NCI-H345 treated with DMSO at 0.1 percent for 48 hours (cell line): ENCODE measurements at regions not wholly inside any gene's neighbourhood (a gene's known extent, or its start where the extent isn't known, plus 50 kb on each side); places are given as distances from the start of the nearest gene placed in this dataset.
"Not testable (repeated sequence)": the region's sequence is repeated elsewhere in the genome, so short reads cannot be mapped to it uniquely, and the experiment has no call there.

Source experiments
- DNase-seq: peaks from one replicate; lab custom pipeline; 2025; ENCODE audit not compliant: unreplicated experiment; lab: John Stamatoyannopoulos, UW

DNA sequence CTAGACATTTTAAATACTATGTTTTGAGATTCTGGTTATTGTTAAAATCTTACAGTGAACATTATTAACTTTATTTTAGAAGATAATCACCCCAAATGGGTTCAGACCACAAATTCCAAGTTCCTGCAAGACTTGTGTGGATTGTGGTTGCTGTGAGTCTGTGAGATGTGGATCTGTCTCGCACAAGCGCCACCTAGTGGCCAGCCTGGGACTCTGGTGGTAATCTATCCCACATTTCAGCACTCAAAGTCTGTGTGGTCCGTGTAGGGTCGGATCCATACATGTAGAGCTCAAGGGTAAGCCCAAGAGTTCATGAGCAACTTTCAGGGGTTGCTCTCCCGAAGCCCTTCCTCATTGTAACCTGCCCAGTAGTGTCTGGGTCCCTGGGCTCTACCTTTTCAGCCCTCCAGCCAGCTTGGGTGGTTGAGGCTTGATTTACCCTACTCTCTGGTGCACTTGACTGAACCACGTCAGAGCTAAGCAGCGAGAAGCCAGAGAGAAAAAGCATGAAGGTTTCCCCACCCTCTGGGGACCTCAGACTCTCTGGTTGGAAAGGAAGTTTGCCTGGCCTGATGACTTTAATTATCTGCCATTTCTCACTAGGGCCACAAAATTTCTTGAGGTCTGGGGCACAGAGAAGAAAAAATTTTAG lies 129.2 kb downstream of the ARHGAP11B start:
- DNase-seq = not testable (repeated sequence)

DNA sequence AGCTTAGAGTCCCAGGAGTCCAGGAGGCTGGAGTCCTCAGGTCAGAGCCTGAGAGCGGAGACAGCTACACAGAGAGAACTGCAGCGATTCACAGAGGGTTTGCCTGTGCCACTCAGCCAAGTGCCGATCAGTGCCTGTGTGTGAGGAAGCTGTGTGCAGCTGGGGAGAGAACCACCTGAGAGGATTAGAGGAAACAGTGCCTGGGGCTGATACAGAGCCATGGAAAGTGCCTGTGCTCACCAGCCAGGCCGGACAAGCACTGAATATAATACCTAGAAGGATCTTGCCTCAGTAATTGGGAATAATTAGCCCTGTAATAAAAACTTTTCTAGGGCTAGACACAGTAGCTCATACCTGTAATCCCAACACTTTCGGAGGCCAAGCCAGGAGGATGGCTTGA lies 134.7 kb downstream of the ARHGAP11B start:
- not testable (repeated sequence) for DNase-seq

DNA sequence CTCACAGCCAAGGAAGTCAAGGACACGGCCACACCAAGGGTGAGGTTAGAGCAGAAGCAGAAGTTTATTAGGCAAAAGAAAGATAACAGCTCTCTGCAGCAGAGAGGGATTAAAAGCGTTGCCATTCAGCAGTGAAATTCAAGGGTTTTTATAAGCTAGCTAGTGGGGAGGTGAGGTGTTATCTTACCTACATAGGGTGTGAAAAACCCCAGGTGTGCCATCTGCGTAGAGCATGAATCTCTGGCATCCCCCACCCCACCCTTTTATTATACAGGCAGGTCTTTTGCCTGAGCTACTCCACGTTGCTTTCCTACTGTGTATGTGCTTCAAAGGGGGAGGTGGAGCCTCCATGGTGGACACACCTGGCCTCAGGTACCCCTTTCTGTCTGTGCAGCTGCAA lies 135.4 kb downstream of the ARHGAP11B start:
- DNase-seq = not testable (repeated sequence)

DNA sequence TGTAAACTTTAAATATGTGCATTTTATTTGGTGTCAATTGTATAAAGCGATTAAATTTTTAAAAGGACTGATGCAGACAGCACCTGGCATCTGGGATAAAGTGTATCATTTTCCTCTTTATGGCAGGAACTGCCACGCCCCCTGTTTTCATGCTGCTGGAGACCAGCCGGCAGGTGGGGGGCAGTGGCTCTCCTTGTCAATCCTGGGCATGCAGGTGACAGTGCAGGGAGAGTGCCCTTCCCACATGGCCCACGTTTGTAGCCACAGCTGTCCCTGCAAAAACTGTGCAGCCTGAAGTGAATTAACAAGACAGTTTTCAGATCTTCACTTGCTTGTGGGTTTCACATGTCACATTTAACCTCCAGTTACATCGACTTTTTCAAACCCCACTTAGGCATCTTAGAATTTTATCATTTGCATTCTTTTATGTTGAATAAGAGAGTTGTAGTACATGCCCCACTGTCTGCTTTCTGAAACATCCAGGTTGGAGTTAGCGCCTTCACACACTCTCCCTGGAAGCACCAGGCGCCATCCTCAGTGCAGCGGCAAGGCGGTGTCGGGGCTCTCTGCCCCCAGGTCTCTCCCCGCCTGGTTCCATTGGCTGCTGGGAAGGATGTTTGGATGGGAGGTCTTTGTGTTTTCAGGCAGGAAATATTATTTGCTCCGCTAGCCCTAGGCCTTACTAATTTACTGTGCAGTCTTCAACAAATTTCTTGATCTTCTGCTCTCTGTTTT lies 134.2 kb upstream of the FAN1 start:
- DNase-seq = not testable (repeated sequence)

DNA sequence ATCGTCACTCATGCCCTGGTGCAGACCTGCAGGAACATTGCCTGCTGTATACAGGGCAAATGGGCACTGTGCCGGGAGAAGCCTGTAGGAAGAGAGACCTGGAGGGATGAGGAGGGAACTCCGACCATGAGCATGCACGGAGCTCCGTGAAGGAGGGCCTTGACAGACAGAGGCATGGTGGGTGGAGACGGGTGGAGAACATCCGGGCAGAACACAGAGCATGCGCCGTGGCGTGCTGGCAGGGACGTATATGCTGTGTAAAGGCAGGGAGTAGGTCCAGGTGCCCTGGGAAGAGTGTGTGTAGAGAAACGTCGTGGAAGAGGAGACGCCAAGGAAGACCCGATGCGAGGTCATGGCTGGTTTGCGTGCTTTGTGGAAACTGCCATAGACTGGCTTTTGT lies 133.0 kb upstream of the FAN1 start:
- no peak for DNase-seq

DNA sequence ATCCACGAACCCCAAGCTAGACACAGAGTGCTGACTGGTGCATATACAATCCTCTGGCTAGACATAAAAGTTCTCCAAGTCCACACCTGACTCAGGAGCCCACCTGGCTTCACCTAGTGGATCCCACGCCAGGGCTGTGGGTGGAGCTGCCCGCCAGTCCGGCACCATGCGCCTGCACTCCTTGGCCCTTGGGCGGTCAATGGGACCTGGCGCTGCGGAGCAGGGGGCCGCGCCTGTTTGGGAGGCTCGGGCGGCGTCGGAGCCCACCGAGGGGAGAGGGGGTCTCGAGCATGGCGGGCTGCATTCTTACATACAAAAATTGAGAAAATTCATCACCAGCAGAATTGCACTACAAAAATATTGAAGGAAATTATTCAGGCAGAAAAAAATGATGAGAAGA lies 120.7 kb upstream of the FAN1 start:
- DNase-seq = no peak

DNA sequence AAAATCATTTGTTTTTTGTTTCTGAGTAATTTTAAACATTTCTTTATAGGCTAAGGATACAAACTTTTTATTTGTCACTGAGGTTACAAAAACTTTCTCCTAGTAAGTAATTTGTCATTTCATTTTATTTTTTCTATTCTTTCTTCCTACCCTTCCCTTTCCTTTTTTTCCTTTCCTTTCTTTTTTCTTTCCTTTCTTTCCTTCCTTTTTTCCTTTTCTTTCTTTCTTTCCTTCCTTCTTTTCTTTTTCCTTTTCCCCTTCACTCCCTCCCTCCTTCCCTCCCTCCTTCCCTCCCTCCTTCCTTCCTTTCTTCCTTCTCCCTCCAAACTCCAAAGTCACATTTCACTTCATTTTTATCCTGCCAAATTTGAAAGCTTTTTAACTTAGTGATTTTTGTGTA lies 115.1 kb upstream of the FAN1 start:
- DNase-seq = no peak

DNA sequence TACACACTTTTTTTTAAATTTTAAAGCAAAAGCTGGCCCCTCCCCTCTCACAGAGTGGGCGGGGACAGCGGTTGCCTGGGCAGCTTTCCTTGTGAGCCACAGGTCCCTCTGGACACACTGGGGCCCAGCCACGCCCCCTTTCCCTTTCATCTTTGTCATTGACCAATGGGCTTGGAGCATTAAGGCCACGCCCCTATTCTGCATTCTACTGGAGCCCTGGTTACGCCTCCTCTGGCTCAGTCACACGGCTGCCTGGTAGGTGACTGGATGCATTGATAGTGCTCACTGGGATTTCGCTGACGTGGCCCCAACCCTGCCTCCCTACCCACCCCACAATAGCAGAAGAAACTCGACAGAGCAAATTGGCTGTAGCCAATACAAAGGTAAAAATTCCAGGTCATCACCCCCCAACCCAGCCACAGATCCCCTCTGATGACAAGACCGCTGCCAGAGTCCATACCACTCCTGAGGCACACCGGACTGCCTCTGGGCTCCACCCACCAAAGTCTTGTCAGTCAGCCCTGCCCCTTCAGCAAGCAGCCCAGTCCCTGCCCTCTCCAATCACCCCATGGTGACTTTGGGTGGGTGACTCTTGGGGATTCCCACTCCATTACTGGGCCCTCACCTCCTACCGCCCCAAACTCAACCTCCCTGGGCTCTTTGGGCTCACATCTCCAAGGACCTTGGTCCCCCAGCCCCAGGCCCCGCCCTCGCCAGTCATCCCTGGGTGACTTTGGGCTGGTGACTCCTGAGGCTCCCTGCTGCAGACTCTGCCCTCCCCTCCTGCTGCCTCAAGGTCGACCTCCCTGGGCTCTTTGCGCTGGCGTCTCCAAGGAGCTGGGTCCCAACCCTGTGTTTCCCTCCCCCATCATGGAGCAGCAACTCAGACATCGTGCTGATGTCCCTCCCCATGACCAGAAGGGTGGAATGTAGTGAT lies 112.2 kb upstream of the FAN1 start:
- DNase-seq = no peak

DNA sequence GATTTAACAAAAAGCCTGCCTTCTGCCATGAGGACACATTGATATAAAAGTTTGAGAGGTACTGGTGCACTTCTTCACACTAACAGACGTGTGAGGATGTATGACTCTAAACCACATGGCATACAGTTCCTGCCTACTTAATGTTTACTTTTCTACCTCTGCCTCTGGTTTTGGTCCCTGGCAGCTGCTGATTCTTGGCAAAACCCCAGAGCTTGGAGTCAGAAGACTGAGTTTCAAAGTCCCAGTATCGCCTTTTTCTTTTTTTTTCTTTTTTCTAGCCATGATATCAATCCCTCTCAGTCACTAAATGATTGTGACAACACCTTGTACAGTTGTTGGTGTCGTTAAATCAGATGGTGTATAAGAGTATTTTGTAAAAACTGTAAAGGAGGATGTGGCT lies 110.9 kb upstream of the FAN1 start:
- DNase-seq = not testable (repeated sequence)

DNA sequence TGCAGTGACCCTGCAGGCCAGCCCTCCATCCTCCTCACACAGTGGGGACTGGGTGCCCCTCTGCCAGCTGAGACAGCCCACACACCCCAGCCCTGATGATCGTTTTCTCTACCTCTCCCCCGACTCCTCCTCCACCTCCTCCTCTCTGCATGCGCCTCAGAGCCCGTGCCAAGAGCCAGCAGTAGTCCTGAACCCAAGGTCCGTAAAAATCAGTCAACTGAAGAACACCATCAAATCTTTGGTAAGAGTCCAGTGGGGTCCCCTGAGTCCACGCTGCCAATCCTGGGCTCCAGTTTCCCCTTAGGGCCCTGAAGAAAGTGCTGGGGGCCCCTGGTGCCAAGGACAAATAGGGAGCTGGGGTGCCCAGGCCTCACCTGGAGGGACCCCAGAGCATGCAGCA lies 109.3 kb upstream of the FAN1 start:
- no peak for DNase-seq

DNA sequence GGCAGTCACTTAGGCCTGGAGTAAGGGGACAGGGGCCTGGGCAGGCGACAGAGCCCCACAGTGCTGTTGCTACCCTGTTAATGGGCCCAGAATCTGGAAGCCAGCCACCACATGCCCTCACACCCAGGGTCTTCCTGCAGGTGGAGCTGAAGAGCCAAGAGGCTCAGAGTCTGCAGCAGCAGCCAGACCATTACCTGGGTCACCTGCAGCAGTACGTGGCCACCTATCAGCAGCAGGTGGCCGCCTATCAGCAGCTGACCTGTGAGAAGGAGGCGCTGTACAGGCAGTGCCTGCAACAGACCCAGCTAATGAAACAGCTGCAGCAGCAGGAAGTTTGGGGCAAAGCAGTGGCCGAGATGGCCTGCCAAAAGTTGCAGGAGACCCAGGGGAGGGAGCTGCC lies 104.2 kb upstream of the FAN1 start:
- DNase-seq = not testable (repeated sequence)

DNA sequence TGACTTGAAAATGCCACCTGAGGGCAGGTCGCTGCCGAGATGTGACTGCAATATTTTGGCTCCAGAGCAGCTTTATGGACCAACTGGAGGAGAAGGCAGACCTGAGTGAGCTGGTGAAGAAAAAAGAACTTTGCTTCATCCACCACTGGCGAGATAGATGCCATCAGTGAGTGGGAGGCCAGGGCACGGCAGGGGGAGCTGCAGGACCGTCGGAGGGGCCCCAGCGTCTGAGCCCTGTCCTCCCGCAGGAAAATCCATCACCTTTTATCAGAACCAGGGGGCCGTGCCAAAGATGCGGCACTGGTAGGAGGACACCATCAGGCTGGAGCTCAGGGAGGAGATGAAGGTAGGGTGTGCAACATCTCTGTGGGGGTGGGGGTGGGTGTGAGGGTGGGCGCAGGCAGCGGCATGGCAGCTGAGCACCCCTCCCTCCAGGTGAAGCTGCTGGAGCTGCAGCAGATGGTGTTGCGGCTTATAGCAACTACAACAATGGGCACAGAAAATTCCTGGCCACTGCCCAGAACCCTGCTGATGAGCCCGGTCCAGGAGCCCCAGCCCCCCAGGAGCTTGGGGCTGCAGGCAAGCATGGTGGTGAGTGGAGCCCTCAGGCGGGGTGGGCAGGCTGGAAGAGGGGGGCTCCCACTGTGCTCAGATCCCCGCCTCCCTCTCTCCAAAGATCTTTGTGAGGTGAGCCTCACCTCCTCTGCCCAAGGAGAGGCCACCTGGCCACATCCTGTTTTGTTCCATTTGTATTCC lies 102.4 kb upstream of the FAN1 start:
- peak; percentile 57 for DNase-seq

DNA sequence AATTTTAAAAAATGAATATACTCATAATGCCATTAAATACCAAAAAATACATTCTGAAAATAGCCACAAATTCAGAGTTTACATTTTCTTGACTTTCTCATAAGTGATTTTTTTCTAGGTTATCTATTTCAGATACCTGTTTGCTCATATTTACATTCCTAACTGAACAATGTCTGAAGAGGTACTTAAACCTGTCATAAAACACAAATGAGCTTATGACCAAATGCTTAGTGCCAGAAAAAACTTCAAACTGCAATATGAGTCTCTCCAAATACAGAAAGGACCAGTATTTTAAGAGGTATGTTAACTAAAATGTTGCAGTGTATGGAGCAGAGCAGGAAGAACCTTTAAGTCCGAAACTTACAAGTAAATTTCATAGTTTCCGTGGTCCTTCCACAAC lies 101.7 kb upstream of the FAN1 start:
- DNase-seq = not testable (repeated sequence)

DNA sequence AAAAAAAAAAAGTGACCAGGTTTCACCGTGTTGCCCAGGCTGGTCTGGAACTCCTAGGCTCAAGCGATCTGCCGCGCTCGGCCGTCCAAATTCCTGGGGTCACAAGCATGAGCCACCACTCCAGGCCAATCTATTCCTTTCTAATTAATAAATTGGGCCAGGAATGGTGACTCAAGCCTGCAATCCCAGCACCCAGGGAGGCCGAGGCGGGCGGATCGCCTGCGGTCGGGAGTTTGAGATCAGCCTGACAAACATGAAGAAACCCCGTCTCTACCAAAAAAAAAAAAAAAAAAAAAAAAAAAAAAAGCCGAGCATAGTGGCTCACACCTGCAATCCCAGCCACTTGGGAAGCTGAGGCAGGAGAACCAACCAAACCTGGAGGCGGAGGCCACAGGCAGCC lies 100.0 kb upstream of the FAN1 start:
- not testable (repeated sequence) for DNase-seq

DNA sequence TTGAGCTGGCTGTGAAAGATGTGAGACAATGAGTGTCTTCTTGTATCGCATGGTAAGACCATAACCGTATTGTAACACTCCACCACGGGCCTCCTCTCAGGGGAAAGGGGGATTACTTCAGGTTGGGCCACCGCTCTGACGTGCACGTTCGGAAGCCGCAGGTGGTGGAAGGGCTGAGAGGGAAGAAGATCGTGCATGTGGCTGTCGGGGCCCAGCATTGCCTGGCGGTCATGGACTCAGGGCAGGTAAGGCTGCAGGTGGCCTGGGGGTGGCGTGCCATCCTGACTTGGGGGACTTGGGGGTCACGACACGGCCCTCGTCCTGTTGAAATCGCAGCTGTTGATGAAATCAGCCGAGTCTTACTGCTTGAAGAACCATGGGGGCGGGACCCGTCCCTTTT lies 87.3 kb upstream of the FAN1 start:
- no peak for DNase-seq

DNA sequence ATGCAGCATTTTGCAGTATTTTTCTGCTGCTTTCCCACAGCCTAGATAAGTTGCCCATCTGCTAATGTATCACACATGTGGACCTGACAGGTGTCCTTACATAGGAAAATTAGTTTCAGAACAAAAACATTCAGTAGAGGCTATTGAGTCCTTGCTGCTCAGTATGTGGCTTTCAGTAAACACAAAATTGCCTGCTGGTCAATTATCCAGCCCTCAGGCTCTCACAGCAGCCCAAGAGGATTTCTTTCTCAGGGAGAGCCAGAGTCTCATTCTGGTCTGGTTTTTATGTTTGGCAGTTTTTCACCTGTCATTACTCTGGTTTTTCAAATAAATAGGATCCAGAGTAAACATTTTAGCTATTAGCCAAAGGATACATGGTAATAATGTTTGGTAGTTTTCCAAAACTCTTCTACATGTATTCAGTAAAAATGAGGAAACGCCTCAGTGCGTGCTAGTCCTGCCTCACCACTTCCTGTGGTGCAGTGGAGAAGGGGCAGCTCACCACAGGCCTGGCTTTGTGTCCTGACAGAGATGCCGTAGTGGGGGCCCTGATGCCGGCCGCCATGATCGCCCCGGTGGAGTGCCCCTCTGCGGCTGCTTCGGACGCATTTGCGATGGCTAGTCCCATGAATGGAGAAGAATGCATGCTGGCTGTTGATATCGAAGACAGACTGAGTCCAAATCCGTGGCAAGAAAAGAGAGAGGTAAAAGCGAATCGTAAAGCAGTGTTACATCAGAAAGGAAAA lies 80.5 kb upstream of the FAN1 start:
- DNase-seq = peak; percentile 42

DNA sequence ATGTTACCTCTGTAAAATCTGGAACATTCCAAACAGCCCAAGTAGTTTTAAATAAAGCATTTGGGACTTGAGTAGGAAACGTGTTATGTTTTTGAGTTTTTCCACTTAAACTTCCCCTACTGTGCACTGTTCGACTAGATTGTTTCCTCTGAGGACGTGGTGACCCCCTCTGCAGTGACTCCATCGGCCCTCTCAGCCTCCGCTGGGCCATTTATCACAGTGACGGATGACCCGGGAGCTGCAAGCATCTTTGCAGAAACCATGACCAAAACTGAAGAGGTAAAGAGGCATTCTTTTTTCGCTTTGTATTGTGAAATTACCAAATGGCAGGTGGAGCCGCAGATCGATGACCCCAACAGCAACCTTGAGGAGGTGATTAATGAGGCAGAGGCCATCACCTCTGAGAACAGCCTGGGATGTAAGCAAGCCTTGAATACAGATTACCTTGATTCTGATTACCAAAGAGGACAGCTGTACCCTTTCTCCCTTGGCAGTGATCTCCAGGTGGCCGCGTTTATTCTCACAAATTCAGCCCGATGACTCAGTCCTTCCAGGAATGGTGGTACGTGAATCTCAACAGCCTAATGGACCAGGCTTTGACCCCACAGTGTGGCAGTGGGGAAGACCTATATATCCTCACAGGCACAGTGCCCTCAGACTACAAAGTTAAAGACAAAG lies 79.1 kb upstream of the FAN1 start:
- peak; percentile 68 for DNase-seq

DNA sequence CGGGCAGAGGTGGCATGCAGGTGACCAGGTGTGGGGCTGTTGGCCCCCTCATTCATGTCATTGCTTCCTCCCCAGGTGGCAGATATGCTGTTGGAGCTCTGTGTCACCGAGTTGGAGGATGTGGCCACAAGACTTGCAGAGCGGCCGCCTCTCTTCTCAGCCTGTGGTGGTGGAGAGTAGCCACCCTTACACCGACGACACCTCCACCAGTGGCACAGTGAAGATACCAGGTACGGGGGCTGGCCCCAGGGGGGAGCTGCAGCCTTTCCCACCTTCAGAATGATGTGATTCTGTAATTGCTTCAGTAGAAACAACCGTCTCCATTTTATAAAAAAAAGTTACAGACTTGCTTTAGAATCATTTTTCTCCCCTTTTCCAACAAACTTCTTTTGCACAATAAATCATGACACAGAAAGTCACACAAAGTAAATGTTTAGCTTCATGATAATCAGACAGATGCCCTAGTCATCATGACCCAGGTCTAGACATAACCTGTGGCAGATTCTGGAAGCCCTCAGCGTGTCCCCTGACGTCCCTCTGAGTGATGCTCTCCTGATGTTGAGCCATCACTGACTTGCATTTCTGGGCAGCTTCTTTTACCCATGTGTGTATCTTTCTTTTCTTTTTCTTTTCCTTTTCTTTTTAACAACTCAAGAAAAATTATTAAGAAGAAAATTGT lies 76.0 kb upstream of the FAN1 start:
- no peak for DNase-seq

DNA sequence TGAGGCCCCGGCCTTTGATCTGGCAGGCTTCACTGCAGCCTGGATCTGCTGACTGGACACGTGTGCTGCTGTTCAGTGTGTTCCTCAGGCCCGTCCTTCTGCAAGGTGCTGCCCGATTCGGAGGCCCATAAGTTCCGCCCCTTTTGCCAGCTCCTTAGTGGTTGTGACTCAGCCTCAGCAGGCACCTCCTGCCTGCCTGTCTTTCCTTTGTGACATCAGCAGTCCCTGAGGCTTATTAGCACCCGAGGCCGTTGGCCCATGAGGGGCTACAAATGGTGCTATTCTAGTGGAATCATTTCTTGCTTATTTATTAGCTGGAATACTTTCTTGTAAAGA lies 75.4 kb upstream of the FAN1 start:
- not testable (repeated sequence) for DNase-seq
